ENCODE measurements at regions not wholly inside any gene's neighbourhood (a gene's known extent, or its start where the extent isn't known, plus 50 kb on each side); places are given as distances from the start of the nearest gene placed in this dataset.
"Not testable (repeated sequence)": the region's sequence is repeated elsewhere in the genome, so short reads cannot be mapped to it uniquely, and the experiment has no call there.

- DNase-seq (ENCODE audit: low spot score); FAIRE-seq: not testable (repeated sequence)
Observed at GRCh38 chr21:10424887-10425145, 96.6 kb upstream of the TPTE start.

- no peak for FAIRE-seq
Observed at GRCh38 chr21:10425856-10426255, 95.5 kb upstream of the TPTE start.

GRCh38 chr21:10426812-10427211 is 94.6 kb upstream of the TPTE start:
- not testable (repeated sequence) for FAIRE-seq; DNase-seq (ENCODE audit: low spot score)

More at GRCh38 chr21:10425856-10426255, 95.5 kb upstream of the TPTE start:
- peak; percentile 43 for DNase-seq (ENCODE audit: low spot score)

GRCh38 chr21:10427277-10427676 is 94.1 kb upstream of the TPTE start:
- not testable (repeated sequence) for FAIRE-seq; DNase-seq (ENCODE audit: low spot score)

GRCh38 chr21:10428981-10429534 is 92.3 kb upstream of the TPTE start:
- not testable (repeated sequence) for FAIRE-seq
- peak; percentile 20 for DNase-seq (ENCODE audit: low spot score)

- FAIRE-seq (no peak), DNase-seq (ENCODE audit: low spot score) (no peak)
Observed at GRCh38 chr21:10430005-10430404, 91.4 kb upstream of the TPTE start.

GRCh38 chr21:10431995-10432394 is 89.4 kb upstream of the TPTE start:
- DNase-seq (ENCODE audit: low spot score); FAIRE-seq: not testable (repeated sequence)

GRCh38 chr21:10432456-10432855 is 88.9 kb upstream of the TPTE start:
- FAIRE-seq; DNase-seq (ENCODE audit: low spot score): not testable (repeated sequence)

GRCh38 chr21:10437977-10438376 is 83.4 kb upstream of the TPTE start:
- not testable (repeated sequence) for DNase-seq (ENCODE audit: low spot score); FAIRE-seq

- DNase-seq (ENCODE audit: low spot score); FAIRE-seq: not testable (repeated sequence)
Observed at GRCh38 chr21:10440639-10441038, 80.7 kb upstream of the TPTE start.

GRCh38 chr21:10442018-10442417 is 79.4 kb upstream of the TPTE start:
- not testable (repeated sequence) for DNase-seq (ENCODE audit: low spot score); FAIRE-seq

- not testable (repeated sequence) for DNase-seq (ENCODE audit: low spot score); FAIRE-seq
Observed at GRCh38 chr21:10445685-10446084, 75.7 kb upstream of the TPTE start.

- not testable (repeated sequence) for FAIRE-seq; DNase-seq (ENCODE audit: low spot score)
Observed at GRCh38 chr21:10449451-10449850, 71.9 kb upstream of the TPTE start.

- not testable (repeated sequence) for DNase-seq (ENCODE audit: low spot score); FAIRE-seq
Observed at GRCh38 chr21:10451274-10451673, 70.1 kb upstream of the TPTE start.

- FAIRE-seq = not testable (repeated sequence)
- peak; percentile 20 for DNase-seq (ENCODE audit: low spot score)
Observed at GRCh38 chr21:10457765-10458164, 63.6 kb upstream of the TPTE start.

- not testable (repeated sequence) for DNase-seq (ENCODE audit: low spot score); FAIRE-seq
Observed at GRCh38 chr21:10460957-10461356, 60.4 kb upstream of the TPTE start.

GRCh38 chr21:10461445-10461844 is 59.9 kb upstream of the TPTE start:
- FAIRE-seq = not testable (repeated sequence)

GRCh38 chr21:10463156-10463555 is 58.2 kb upstream of the TPTE start:
- FAIRE-seq = no peak
- peak; percentile 5 for DNase-seq (ENCODE audit: low spot score)

More at GRCh38 chr21:10461445-10461844, 59.9 kb upstream of the TPTE start:
- not testable (repeated sequence) for DNase-seq (ENCODE audit: low spot score)

GRCh38 chr21:10464975-10465374 is 56.4 kb upstream of the TPTE start:
- DNase-seq (ENCODE audit: low spot score) (no peak), FAIRE-seq (no peak)

GRCh38 chr21:10465524-10466110 is 55.8 kb upstream of the TPTE start:
- not testable (repeated sequence) for DNase-seq (ENCODE audit: low spot score); FAIRE-seq

GRCh38 chr21:10466200-10466599 is 55.2 kb upstream of the TPTE start:
- DNase-seq (ENCODE audit: low spot score) (no peak), FAIRE-seq (peak; percentile 2)
